Esophagus squamous epithelium (tissue), 4 donors: ENCODE measurements at regions not wholly inside any gene's neighbourhood (a gene's known extent, or its start where the extent isn't known, plus 50 kb on each side); places are given as distances from the start of the nearest gene placed in this dataset.

ENCODE experiments used
- POLR2A ChIP-seq, 4 donors: fragments of 450-650 bp; IDR thresholded peaks; one replicate each; pipeline ENCODE4 v1.6.1; 2017; ENCODE audit warnings: antibody characterized with exemption in 4 of 4, mild to moderate bottlenecking in 4 of 4, moderate library complexity in 3 of 4
- TF ChIP-seq, protein P1 (sequence below), 6 experiments: fragments of 450-650 bp in 4 of 6; fragments of 200-600 bp in 2 of 6; sonication (generic) in 2 of 6; IDR thresholded peaks; one replicate each; pipeline ENCODE4 v1.5.1; 2016 to 2019; ENCODE audit warnings: antibody characterized with exemption in 6 of 6, mild to moderate bottlenecking in 4 of 6, moderate library complexity in 4 of 6

GRCh38 chr1:182259229-182259872 lies 132.2 kb downstream of the GLUL start:
- TF ChIP-seq, protein P1, sequence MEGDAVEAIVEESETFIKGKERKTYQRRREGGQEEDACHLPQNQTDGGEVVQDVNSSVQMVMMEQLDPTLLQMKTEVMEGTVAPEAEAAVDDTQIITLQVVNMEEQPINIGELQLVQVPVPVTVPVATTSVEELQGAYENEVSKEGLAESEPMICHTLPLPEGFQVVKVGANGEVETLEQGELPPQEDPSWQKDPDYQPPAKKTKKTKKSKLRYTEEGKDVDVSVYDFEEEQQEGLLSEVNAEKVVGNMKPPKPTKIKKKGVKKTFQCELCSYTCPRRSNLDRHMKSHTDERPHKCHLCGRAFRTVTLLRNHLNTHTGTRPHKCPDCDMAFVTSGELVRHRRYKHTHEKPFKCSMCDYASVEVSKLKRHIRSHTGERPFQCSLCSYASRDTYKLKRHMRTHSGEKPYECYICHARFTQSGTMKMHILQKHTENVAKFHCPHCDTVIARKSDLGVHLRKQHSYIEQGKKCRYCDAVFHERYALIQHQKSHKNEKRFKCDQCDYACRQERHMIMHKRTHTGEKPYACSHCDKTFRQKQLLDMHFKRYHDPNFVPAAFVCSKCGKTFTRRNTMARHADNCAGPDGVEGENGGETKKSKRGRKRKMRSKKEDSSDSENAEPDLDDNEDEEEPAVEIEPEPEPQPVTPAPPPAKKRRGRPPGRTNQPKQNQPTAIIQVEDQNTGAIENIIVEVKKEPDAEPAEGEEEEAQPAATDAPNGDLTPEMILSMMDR (IDR thresholded peaks at IDR 0.05): no peak
- TF ChIP-seq POLR2A (IDR thresholded peaks at IDR 0.05): peak in 1 of 4 donors; percentile 14
